Muscle layer of duodenum (tissue), 2 donors: ENCODE measurements at regions not wholly inside any gene's neighbourhood (a gene's known extent, or its start where the extent isn't known, plus 50 kb on each side); places are given as distances from the start of the nearest gene placed in this dataset.
"Not testable (repeated sequence)": the region's sequence is repeated elsewhere in the genome, so short reads cannot be mapped to it uniquely, and the experiment has no call there.

Experiments
- H3K27ac ChIP-seq: one replicate; pipeline ENCODE4 v1.7.0; 2013; ENCODE audit warnings: mild to moderate bottlenecking, low read length
- H3K27me3 ChIP-seq: one replicate; pipeline ENCODE4 v1.7.0; 2013; ENCODE audit warnings: low read depth, mild to moderate bottlenecking, control low read depth, low read length
- H3K36me3 ChIP-seq, 2 donors: one replicate each; pipeline ENCODE4 v1.7.0; 2013; ENCODE audit warnings: low read length in 2 of 2, control low read depth in 1 of 2, mild to moderate bottlenecking in 1 of 2; ENCODE audit not compliant: insufficient read depth in 2 of 2, control insufficient read depth in 1 of 2
- H3K4me1 ChIP-seq, 2 donors: one replicate each; pipeline ENCODE4 v1.7.0; 2013; ENCODE audit warnings: low read length in 2 of 2, mild to moderate bottlenecking in 2 of 2, control low read depth in 1 of 2, moderate library complexity in 1 of 2; ENCODE audit not compliant: insufficient read depth in 2 of 2, control insufficient read depth in 1 of 2
- H3K4me3 ChIP-seq, 2 donors: one replicate each; pipeline ENCODE4 v1.7.0; 2013; ENCODE audit warnings: low read length in 2 of 2, low read depth in 1 of 2, mild to moderate bottlenecking in 1 of 2
- H3K9me3 ChIP-seq, 2 donors: one replicate each; pipeline ENCODE4 v1.7.0; 2013; ENCODE audit warnings: low read length in 2 of 2, control low read depth in 1 of 2, mild to moderate bottlenecking in 1 of 2; ENCODE audit not compliant: control insufficient read depth in 1 of 2
- donor health status: healthy.

DNA sequence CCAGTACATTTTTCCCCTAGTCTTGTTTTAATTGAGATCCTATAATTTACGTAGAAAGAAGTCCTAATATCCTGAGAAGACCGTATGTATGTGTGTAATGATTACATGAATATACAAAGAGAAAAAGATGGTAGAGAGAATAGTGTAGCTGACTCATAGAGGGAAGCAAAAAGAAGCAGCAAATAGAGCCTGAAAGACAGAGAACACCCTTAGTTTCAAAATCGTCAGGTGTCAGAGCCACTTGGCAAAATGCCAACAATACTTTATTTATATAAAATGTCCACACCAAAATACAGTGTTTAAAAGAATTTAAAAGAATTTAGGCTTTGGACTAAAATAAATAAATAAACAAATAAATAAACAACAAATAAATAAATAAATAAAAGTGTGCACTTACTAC lies 1414.1 kb upstream of the EYS start:
- Histone ChIP-seq H3K9me3 (no peaks in the 10 kb centered on the region), H3K27ac (no peak overlapping the region), H3K27me3 (no peaks in the 10 kb centered on the region), H3K4me3 (no peak overlapping the region), H3K4me1 (no peaks in the 10 kb centered on the region), H3K36me3 (no peaks in the 10 kb centered on the region)

GRCh38 chr6:67112120-67112519 lies 1405.1 kb upstream of the EYS start:
- no peaks in the 10 kb centered on the region for H3K9me3 ChIP-seq
- H3K27ac ChIP-seq, result no peak overlapping the region
- H3K4me3 ChIP-seq, result no peak overlapping the region
- no peaks in the 10 kb centered on the region for H3K4me1 ChIP-seq
- no peaks in the 10 kb centered on the region for H3K27me3 ChIP-seq
- no peaks in the 10 kb centered on the region for H3K36me3 ChIP-seq

DNA sequence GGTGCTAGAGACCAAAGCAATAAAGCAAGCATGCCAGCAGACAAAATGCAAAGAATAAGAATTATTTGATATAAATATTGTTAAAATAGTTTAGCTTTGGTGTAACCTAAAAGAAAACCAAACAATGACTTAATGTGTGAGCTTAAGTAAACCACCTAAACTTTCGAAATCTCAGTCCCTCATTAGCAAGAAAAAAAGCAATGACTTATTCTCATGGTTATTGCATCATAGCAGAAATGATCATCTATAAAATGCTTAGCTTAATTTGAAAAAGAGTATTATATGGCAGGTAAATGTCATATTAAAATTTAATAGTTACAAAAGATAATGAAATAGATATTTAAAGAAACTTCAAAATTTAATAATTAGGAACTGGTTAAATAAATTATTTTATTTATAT lies 1395.7 kb upstream of the EYS start:
- H3K9me3 ChIP-seq, result no peaks in the 10 kb centered on the region
- no peak overlapping the region for H3K27ac ChIP-seq
- no peaks in the 10 kb centered on the region for H3K4me1 ChIP-seq
- no peaks in the 10 kb centered on the region for H3K36me3 ChIP-seq
- H3K4me3 ChIP-seq, result no peak overlapping the region
- H3K27me3 ChIP-seq, result no peaks in the 10 kb centered on the region

- H3K27me3 ChIP-seq, H3K36me3 ChIP-seq, H3K27ac ChIP-seq: not testable (repeated sequence)
Observed at GRCh38 chr6:67095618-67096226, 1388.7 kb upstream of the EYS start.

GRCh38 chr6:67094431-67094946 lies 1387.5 kb upstream of the EYS start:
- Histone ChIP-seq H3K36me3 (no peaks in the 10 kb centered on the region), H3K27ac (no peak overlapping the region), H3K4me3 (no peak overlapping the region), H3K9me3 (no peaks in the 10 kb centered on the region), H3K4me1 (no peaks in the 10 kb centered on the region), H3K27me3 (no peaks in the 10 kb centered on the region)

More at GRCh38 chr6:67095618-67096226, 1388.7 kb upstream of the EYS start:
- not testable (repeated sequence) for H3K4me1 ChIP-seq, H3K9me3 ChIP-seq, H3K4me3 ChIP-seq

GRCh38 chr6:67073938-67074337 lies 1366.9 kb upstream of the EYS start:
- Histone ChIP-seq H3K4me1 (no peaks in the 10 kb centered on the region), H3K27me3 (no peaks in the 10 kb centered on the region), H3K9me3 (peaks cover 0 to 3% of the 10 kb centered on the region in 2 donors), H3K27ac (no peak overlapping the region), H3K4me3 (no peak overlapping the region), H3K36me3 (no peaks in the 10 kb centered on the region)

GRCh38 chr6:67068781-67069180 lies 1361.8 kb upstream of the EYS start:
- peaks cover 0 to 3% of the 10 kb centered on the region in 2 donors for H3K9me3 ChIP-seq
- no peaks in the 10 kb centered on the region for H3K27me3 ChIP-seq
- no peaks in the 10 kb centered on the region for H3K36me3 ChIP-seq
- no peaks in the 10 kb centered on the region for H3K4me1 ChIP-seq
- H3K4me3 ChIP-seq, result no peak overlapping the region
- no peak overlapping the region for H3K27ac ChIP-seq

DNA sequence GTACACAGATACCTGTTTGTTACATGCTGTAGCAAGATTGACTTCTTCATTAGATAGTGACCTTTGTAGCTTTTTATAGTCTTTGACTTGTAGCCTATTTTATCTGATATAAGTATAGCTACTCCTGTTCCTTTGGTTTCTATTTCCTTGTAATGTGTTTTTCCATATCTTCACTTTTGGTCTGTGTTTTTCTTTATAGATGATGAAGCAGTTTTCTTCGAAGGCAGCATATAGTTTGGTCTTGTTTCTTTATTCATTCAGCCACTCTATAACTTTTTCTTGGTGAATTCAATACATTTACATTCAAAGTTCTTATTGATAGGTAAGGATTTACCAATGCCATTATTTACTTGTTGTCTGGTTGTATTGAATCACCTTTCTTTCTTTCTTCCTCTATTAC lies 1357.3 kb upstream of the EYS start:
- H3K36me3 ChIP-seq, result no peaks in the 10 kb centered on the region
- no peaks in the 10 kb centered on the region for H3K4me1 ChIP-seq
- H3K9me3 ChIP-seq, result no peaks in the 10 kb centered on the region
- H3K27ac ChIP-seq, result no peak overlapping the region
- no peak overlapping the region for H3K4me3 ChIP-seq
- H3K27me3 ChIP-seq, result no peaks in the 10 kb centered on the region

- Histone ChIP-seq H3K9me3 (no peaks in the 10 kb centered on the region), H3K27ac (no peak overlapping the region), H3K4me1 (no peaks in the 10 kb centered on the region), H3K27me3 (no peaks in the 10 kb centered on the region), H3K36me3 (no peaks in the 10 kb centered on the region), H3K4me3 (no peak overlapping the region)
Observed at GRCh38 chr6:67047996-67048395, 1341.0 kb upstream of the EYS start.

DNA sequence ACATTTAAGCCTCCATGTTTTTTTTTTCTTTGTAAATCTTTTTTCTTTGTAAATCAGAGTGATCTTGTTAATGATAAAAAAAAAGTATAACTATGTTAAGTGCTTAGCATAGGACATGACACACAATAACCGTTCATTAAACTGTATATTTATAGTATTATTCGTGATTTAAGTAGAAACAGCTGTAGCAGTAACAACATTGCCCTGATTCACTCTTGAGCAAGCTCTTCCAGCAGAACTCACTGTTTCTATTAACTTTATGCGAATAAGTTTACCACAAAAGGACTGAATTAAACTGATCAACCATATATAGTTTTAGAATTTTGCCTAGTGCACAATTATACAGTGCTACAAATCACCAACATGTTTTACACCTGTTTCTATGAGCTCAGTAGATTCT lies 1338.0 kb upstream of the EYS start:
- no peaks in the 10 kb centered on the region for H3K36me3 ChIP-seq
- no peaks in the 10 kb centered on the region for H3K9me3 ChIP-seq
- no peak overlapping the region for H3K27ac ChIP-seq
- H3K4me1 ChIP-seq, result no peaks in the 10 kb centered on the region
- H3K4me3 ChIP-seq, result no peak overlapping the region
- H3K27me3 ChIP-seq, result no peaks in the 10 kb centered on the region

DNA sequence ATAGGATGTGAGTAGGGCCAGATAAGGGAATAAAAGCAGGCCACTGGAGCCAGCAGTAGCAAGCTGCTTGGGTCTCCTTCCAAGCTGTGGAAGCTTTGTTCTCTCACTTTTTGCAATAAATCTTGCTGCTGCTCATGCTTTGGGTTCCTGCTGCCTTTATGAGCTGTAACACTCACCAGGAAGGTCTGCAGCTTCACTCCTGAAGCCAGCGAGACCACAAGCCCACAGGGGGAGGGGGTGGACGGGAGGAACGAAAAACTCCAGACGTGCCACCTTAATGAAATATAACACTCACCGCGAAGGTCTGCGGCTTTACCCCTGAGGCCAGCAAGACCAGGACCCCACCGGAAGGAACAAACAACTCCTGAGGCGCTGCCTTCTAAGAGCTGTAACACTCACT lies 1324.4 kb upstream of the EYS start:
- no peaks in the 10 kb centered on the region for H3K27me3 ChIP-seq
- no peak overlapping the region for H3K4me3 ChIP-seq
- peaks cover 0 to 7% of the 10 kb centered on the region in 2 donors for H3K9me3 ChIP-seq
- H3K27ac ChIP-seq, result no peak overlapping the region
- H3K36me3 ChIP-seq, result no peaks in the 10 kb centered on the region
- H3K4me1 ChIP-seq, result no peaks in the 10 kb centered on the region

- Histone ChIP-seq H3K9me3 (peaks cover 0 to 7% of the 10 kb centered on the region in 2 donors), H3K4me1 (no peaks in the 10 kb centered on the region), H3K36me3 (no peaks in the 10 kb centered on the region), H3K27me3 (no peaks in the 10 kb centered on the region), H3K27ac (no peak overlapping the region), H3K4me3 (no peak overlapping the region)
Observed at GRCh38 chr6:67030861-67031260, 1323.8 kb upstream of the EYS start.
